Type B pancreatic cell (in vitro differentiated cells): ENCODE measurements at regions not wholly inside any gene's neighbourhood (a gene's known extent, or its start where the extent isn't known, plus 50 kb on each side); places are given as distances from the start of the nearest gene placed in this dataset.

Experiments used
- DNase-seq: peaks from one replicate; pipeline ENCODE4 v3.0.0; 2021; ENCODE audit warnings: mixed read lengths; ENCODE audit not compliant: unreplicated experiment; ENCODE audit errors: extremely low spot score
- H3K27ac Mint-ChIP-seq: 2 replicates; pipeline ENCODE4 v1.8.0; 2021; ENCODE audit warnings: mild to moderate bottlenecking, mixed read lengths
- H3K27me3 Mint-ChIP-seq: 2 replicates; pipeline ENCODE4 v1.8.0; 2021; ENCODE audit warnings: mixed read lengths
- H3K36me3 Mint-ChIP-seq: 2 replicates; pipeline ENCODE4 v1.8.0; 2021; ENCODE audit warnings: mixed read lengths
- H3K4me1 Mint-ChIP-seq: one replicate; pipeline ENCODE4 v1.8.0; 2021; ENCODE audit warnings: mixed read lengths; ENCODE audit not compliant: unreplicated experiment
- H3K4me3 Mint-ChIP-seq: 2 replicates; pipeline ENCODE4 v1.8.0; 2021; ENCODE audit warnings: mild to moderate bottlenecking, mixed read lengths
- H3K9me3 Mint-ChIP-seq: 2 replicates; pipeline ENCODE4 v1.8.0; 2021; ENCODE audit warnings: mixed read lengths
- CTCF ChIP-seq: fragments of 200-600 bp; sonication (generic); conservative IDR thresholded peaks from 2 replicates; pipeline ENCODE4 v1.5.0; 2021; ENCODE audit warnings: antibody characterized with exemption, mild to moderate bottlenecking

- DNase-seq = no peak
- no peak overlapping the region for H3K27ac Mint-ChIP-seq
- H3K27me3 Mint-ChIP-seq = no peaks in the 10 kb centered on the region
- TF ChIP-seq CTCF = no peak
- no peaks in the 10 kb centered on the region for H3K36me3 Mint-ChIP-seq
- no peaks in the 10 kb centered on the region for H3K4me1 Mint-ChIP-seq
- no peak overlapping the region for H3K4me3 Mint-ChIP-seq
- H3K9me3 Mint-ChIP-seq = no peaks in the 10 kb centered on the region
Observed at GRCh38 chr2:193303464-193303863, 1108.7 kb upstream of the TMEFF2 start.

GRCh38 chr2:193294371-193294770 is 1099.6 kb upstream of the TMEFF2 start:
- TF ChIP-seq CTCF = no peak
- DNase-seq = no peak
- H3K4me1 Mint-ChIP-seq = no peaks in the 10 kb centered on the region
- H3K27ac Mint-ChIP-seq = no peak overlapping the region
- H3K4me3 Mint-ChIP-seq = no peak overlapping the region
- no peaks in the 10 kb centered on the region for H3K9me3 Mint-ChIP-seq
- H3K27me3 Mint-ChIP-seq = no peaks in the 10 kb centered on the region
- no peaks in the 10 kb centered on the region for H3K36me3 Mint-ChIP-seq

- no peaks in the 10 kb centered on the region for H3K4me1 Mint-ChIP-seq
- H3K9me3 Mint-ChIP-seq = no peaks in the 10 kb centered on the region
- no peaks in the 10 kb centered on the region for H3K27me3 Mint-ChIP-seq
- no peak overlapping the region for H3K4me3 Mint-ChIP-seq
- no peaks in the 10 kb centered on the region for H3K36me3 Mint-ChIP-seq
- no peak for TF ChIP-seq CTCF
- DNase-seq = no peak
- no peak overlapping the region for H3K27ac Mint-ChIP-seq
Observed at GRCh38 chr2:193279361-193279760, 1084.6 kb upstream of the TMEFF2 start.

- no peak for DNase-seq
- Mint-ChIP-seq H3K9me3 (no peaks in the 10 kb centered on the region), H3K36me3 (no peaks in the 10 kb centered on the region), H3K4me3 (no peak overlapping the region), H3K27me3 (no peaks in the 10 kb centered on the region), H3K27ac (no peak overlapping the region), H3K4me1 (no peaks in the 10 kb centered on the region)
- no peak for TF ChIP-seq CTCF
Observed at GRCh38 chr2:193276988-193277387, 1082.3 kb upstream of the TMEFF2 start.

GRCh38 chr2:193276560-193276959 is 1081.8 kb upstream of the TMEFF2 start:
- TF ChIP-seq CTCF = no peak
- no peaks in the 10 kb centered on the region for H3K36me3 Mint-ChIP-seq
- H3K4me3 Mint-ChIP-seq = no peak overlapping the region
- no peaks in the 10 kb centered on the region for H3K9me3 Mint-ChIP-seq
- DNase-seq = no peak
- H3K4me1 Mint-ChIP-seq = no peaks in the 10 kb centered on the region
- H3K27me3 Mint-ChIP-seq = no peaks in the 10 kb centered on the region
- H3K27ac Mint-ChIP-seq = no peak overlapping the region

- H3K9me3 Mint-ChIP-seq = no peaks in the 10 kb centered on the region
- no peak overlapping the region for H3K4me3 Mint-ChIP-seq
- no peak for TF ChIP-seq CTCF
- H3K36me3 Mint-ChIP-seq = no peaks in the 10 kb centered on the region
- H3K27ac Mint-ChIP-seq = no peak overlapping the region
- DNase-seq = no peak
- no peaks in the 10 kb centered on the region for H3K4me1 Mint-ChIP-seq
- no peaks in the 10 kb centered on the region for H3K27me3 Mint-ChIP-seq
Observed at GRCh38 chr2:193276069-193276468, 1081.3 kb upstream of the TMEFF2 start.
